ENCODE measurements at regions not wholly inside any gene's neighbourhood (a gene's known extent, or its start where the extent isn't known, plus 50 kb on each side); places are given as distances from the start of the nearest gene placed in this dataset.
"Not testable (repeated sequence)": the region's sequence is repeated elsewhere in the genome, so short reads cannot be mapped to it uniquely, and the experiment has no call there.

DNA sequence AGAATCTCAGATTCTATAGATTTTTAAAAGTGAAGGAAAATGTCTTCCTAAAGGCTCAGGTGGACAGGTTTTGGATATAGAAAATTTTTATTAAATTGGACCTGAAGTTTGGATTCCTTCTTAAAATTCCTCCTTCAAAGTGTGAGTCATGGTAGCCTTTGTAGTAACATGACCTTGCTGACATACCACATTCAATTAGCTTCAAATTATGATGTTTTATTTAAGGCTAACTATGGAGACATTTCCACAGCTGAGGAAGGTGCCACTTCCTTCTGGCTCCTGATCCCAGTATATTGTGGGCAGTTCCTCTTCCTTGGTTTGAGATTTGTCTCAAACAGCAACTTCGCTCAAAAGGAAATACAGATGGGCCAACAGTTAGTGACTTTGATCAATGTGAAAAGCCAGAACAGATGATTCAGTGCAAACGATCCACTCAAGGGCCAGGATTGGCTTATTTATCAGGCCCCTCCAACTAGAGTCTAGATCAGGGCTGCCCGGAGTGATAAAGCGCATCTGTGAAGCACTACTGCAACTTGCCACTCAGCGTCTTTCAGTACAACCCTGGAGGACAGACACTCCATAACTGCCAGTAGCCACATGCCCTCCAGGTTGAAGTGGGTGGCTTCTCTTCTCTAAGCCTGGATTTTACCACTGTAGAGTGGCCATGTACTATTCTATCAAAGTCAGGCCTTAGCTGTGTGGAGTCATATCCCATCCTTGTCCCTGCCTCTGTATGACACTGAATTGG, 573.5 kb downstream of the KIF20B start:
- Mint-ChIP-seq H3K27ac (no peak overlapping the region), H3K27me3 (ENCODE audit: low read depth) (no peaks in the 10 kb centered on the region), H3K4me1 (ENCODE audit: low read depth) (no peaks in the 10 kb centered on the region), H3K9me3 (no peaks in the 10 kb centered on the region), H3K4me3 (no peak overlapping the region), H3K36me3 (ENCODE audit: low read depth) (no peaks in the 10 kb centered on the region)

DNA sequence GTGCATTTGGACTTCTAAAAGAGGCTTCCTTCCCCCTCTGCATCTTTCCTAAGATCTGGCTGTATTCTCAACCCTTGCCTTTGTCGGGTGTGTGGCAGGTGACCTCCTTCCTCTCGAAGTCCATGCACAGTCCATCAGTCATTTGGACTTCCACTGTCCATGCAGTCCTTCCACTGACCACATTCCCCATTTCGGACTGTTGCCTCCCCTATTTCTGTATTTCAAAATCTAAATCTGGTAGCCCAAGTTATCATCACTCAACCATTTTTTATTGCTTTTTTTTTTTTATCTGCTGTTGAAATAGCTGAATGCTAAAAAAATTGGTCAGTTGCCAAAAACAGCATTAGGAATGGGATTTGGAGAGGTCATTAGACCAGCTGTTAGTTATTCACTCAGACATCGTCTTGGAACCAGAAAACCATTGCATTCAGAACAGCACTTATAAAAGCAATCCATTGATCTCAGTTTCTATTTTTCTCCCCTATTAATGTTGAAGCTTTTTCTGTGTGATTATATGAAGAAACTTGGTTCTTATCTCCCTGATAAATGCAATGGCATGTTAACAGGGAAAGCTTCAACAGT, 575.6 kb downstream of the KIF20B start:
- Mint-ChIP-seq H3K27ac (no peak overlapping the region), H3K27me3 (ENCODE audit: low read depth) (no peaks in the 10 kb centered on the region), H3K9me3 (no peaks in the 10 kb centered on the region), H3K36me3 (ENCODE audit: low read depth) (no peaks in the 10 kb centered on the region), H3K4me1 (ENCODE audit: low read depth) (no peaks in the 10 kb centered on the region), H3K4me3 (no peak overlapping the region)

DNA sequence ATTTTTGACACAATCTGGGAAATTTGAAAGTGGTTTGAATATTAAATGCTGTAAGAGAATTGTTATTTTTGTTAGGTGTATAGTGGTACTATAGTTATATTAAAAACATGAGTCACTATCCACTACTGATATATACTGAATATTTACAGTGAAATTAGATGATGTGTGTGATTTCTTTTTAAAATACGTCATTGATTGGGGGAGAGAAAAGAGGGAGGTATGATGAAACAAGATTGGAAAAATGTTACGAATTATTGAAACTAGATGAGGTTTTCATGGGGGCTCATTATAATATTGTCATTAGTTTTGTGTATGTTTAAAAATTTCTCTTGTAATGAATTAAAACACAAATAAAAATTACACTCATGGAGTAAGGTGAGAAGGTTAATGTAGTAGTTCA, 571.4 kb downstream of the HTR7 start:
- Mint-ChIP-seq H3K9me3 (no peaks in the 10 kb centered on the region), H3K27ac (no peak overlapping the region), H3K4me1 (ENCODE audit: low read depth) (no peaks in the 10 kb centered on the region), H3K27me3 (ENCODE audit: low read depth) (no peaks in the 10 kb centered on the region), H3K36me3 (ENCODE audit: low read depth) (no peaks in the 10 kb centered on the region), H3K4me3 (no peak overlapping the region)

DNA sequence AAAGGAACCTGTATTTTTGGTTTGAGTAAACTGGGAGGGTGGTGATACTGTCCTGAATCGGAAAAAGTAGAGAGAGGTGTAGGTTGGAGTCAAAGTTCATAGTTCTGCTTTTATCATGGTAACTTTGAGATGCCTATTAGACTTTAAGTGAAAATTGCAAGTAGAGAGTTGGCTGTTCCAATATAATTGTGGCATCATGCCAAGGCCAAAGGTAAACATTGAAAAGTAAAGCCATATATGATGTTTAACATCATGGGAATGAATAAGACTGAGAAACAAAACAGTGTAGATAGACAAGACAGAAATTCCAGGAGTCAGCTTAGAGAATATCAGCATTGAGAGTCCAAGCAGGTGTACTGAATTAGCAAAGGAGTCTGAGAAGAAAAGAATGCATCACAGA, 570.9 kb downstream of the HTR7 start:
- Mint-ChIP-seq H3K4me3 (no peak overlapping the region), H3K36me3 (ENCODE audit: low read depth) (no peaks in the 10 kb centered on the region), H3K4me1 (ENCODE audit: low read depth) (no peaks in the 10 kb centered on the region), H3K27me3 (ENCODE audit: low read depth) (no peaks in the 10 kb centered on the region), H3K9me3 (no peaks in the 10 kb centered on the region), H3K27ac (no peak overlapping the region)

DNA sequence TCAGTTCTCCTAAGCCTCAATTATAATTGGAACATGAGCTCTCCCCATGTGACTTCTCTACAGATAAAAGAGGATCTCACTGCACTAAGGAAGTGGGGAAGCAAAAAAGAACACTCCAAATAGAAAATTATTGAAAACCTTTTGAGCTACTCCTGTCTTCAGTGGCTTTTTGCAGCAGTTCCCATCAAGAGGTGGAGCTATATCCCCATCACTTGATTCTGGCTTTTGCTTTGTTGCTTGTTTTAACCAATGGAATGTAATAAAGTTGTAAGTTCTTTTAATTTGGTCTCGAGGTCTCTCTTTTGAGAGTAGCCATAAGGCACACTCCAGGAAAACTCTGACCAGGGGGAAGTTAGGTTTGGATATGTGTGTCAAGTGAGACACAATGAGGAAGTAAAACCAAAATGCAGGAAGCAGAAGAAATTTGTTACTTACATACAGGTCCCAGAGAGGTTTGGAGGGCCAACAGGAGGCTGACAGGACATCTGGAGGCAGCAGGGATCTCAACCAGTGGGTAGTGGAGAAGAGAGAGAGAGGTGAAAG, 569.4 kb downstream of the HTR7 start:
- no peak overlapping the region for H3K4me3 Mint-ChIP-seq
- H3K36me3 Mint-ChIP-seq (ENCODE audit: low read depth): no peaks in the 10 kb centered on the region
- H3K27me3 Mint-ChIP-seq (ENCODE audit: low read depth): no peaks in the 10 kb centered on the region
- no peaks in the 10 kb centered on the region for H3K4me1 Mint-ChIP-seq (ENCODE audit: low read depth)
- H3K9me3 Mint-ChIP-seq: no peaks in the 10 kb centered on the region
- H3K27ac Mint-ChIP-seq: no peak overlapping the region

DNA sequence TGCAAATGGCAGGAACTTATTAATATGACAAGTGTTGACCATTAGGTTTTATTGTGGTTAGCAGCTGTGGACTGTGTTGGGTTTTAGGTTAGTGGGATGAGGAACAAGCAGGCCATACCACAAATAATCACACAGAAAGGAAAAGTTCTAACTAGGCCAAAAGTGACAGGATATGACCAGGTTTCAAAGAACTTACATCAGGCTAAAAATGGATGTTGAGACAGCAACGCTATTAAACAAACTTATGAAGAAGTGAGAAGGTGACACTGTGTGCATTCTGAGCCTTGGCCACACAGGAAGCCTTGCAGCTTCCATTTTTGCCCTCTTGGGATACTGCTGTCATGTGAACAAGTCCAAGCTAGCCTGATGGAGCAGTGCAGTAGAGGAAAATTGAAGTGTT, 568.8 kb downstream of the HTR7 start:
- Mint-ChIP-seq H3K36me3 (ENCODE audit: low read depth) (no peaks in the 10 kb centered on the region), H3K4me3 (no peak overlapping the region), H3K27ac (no peak overlapping the region), H3K9me3 (no peaks in the 10 kb centered on the region), H3K4me1 (ENCODE audit: low read depth) (no peaks in the 10 kb centered on the region), H3K27me3 (ENCODE audit: low read depth) (no peaks in the 10 kb centered on the region)

DNA sequence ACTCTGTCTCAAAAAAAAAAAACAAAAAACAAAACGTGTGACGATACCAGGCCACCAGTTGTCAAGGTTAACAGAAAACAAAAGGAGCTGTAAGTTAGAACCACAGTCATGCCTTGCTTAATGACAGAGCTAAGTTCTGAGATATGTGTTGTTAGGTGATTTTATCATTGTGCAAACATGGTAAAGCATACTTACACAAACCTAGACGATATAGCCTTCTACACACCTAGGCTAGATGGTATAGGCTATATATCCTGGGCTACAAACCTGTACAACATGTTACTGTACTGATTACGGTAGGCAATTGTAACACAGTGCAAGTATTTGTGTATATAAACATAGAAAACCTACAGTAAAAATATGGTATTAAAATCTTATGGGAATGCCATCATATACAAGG, 564.2 kb downstream of the HTR7 start:
- Mint-ChIP-seq H3K36me3 (ENCODE audit: low read depth) (no peaks in the 10 kb centered on the region), H3K27ac (no peak overlapping the region), H3K27me3 (ENCODE audit: low read depth) (no peaks in the 10 kb centered on the region), H3K4me3 (no peak overlapping the region), H3K4me1 (ENCODE audit: low read depth) (no peaks in the 10 kb centered on the region), H3K9me3 (no peaks in the 10 kb centered on the region)

DNA sequence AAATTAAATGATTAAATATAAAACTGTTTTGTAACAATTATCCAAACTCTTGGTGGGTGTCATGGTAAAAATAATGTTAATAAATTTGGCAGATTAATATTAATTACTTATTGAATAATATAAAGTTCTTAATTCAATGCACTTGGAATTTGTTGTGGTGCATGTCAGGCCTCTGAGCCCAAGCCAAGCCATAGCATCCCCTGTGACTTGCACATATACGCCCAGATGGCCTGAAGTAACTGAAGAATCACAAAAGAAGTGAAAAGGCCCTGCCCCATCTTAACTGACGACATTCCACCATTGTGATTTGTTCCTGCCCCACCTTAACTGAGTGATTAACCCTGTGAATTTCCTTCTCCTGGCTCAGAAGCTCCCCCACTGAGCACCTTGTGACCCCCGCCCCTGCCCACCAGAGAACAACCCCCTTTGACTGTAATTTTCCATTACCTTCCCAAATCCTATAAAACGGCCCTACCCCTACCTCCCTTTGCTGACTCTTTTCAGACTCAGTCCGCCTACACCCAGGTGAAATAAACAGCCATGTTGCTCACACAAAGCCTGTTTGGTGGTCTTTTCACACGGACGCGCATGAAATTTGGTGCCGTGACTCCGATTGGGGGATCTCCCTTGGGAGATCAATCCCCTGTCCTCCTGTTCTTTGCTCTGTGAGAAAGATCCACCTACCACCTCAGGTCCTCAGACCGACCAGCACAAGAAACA, 562.9 kb downstream of the HTR7 start:
- H3K27me3 Mint-ChIP-seq (ENCODE audit: low read depth); H3K9me3 Mint-ChIP-seq; H3K27ac Mint-ChIP-seq; H3K4me1 Mint-ChIP-seq (ENCODE audit: low read depth); H3K36me3 Mint-ChIP-seq (ENCODE audit: low read depth); H3K4me3 Mint-ChIP-seq: not testable (repeated sequence)

DNA sequence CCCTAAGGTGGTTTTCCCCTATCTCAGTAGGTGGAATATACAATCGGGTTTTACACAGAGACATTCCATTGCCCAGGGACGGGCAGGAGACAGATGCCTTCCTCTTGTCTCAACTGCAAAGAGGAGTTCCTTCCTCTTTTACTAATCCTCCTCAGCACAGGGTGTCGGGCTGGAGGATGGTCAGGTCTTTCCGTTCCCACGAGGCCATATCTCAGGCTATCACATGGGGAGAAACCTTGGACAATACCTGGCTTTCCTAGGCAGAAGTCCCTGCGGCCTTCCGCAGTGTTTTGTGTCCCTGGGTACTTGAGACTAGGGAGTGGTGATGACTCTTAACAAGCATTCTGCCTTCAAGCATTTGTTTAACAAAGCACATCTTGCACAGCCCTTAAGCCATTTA, 555.8 kb downstream of the HTR7 start:
- not testable (repeated sequence) for H3K9me3 Mint-ChIP-seq; H3K27me3 Mint-ChIP-seq (ENCODE audit: low read depth); H3K36me3 Mint-ChIP-seq (ENCODE audit: low read depth); H3K27ac Mint-ChIP-seq; H3K4me1 Mint-ChIP-seq (ENCODE audit: low read depth); H3K4me3 Mint-ChIP-seq

DNA sequence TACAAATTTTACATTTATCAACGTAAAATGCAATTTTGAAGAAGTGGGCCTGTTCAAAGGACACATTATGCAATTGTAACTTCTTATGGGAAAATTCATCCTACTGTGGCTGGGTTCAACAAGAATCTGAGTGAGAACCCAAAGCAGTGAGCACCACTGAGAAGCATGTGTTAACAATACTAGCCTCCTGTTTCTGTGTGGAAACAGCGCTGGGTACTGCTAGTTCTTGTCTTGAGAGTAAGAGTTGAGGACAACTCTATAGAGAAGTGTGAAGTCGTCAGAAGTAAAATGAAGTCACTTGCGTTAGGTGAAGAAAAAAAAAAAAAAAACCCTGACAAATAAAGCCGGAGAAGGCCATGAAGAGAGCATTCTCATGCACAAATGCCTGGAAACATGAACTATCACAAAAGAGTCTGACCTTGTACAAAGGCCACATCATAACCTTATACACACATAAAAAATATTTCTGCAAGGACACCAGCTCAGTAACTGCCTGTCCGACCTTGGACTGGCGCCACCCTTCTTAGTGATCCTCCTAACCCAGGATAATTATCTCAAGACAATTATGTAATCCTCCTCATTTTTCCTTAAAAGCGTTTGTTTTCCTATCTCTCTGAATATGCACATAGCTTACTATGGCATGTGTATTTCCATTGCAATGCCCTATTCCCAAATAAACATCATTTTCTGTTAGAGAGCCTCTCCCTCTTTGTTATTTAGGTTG, 554.9 kb downstream of the HTR7 start:
- Mint-ChIP-seq H3K36me3 (ENCODE audit: low read depth) (no peaks in the 10 kb centered on the region), H3K4me1 (ENCODE audit: low read depth) (no peaks in the 10 kb centered on the region), H3K27me3 (ENCODE audit: low read depth) (no peaks in the 10 kb centered on the region), H3K27ac (no peak overlapping the region), H3K4me3 (no peak overlapping the region), H3K9me3 (no peaks in the 10 kb centered on the region)

DNA sequence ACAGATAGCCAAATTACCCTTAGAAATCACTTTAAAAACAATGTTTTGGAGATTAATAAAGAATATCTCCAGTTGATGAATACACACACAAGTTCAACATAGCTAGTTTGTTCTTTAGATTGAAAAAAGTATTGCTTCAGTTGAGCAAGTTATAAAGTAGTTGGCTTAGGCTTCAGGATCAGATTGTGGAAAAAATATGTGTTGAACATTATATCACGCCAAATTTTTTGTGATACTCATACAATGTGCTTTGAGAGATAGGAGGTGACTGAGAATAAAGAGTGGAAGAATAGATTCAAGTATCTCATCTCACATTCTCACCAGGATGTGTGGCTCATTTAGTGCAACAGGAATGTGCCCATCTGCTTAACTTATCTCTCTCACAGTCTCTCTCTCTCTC, 553.3 kb downstream of the HTR7 start:
- Mint-ChIP-seq H3K36me3 (ENCODE audit: low read depth) (no peaks in the 10 kb centered on the region), H3K4me1 (ENCODE audit: low read depth) (no peaks in the 10 kb centered on the region), H3K27me3 (ENCODE audit: low read depth) (no peaks in the 10 kb centered on the region), H3K27ac (no peak overlapping the region), H3K9me3 (no peaks in the 10 kb centered on the region), H3K4me3 (no peak overlapping the region)

DNA sequence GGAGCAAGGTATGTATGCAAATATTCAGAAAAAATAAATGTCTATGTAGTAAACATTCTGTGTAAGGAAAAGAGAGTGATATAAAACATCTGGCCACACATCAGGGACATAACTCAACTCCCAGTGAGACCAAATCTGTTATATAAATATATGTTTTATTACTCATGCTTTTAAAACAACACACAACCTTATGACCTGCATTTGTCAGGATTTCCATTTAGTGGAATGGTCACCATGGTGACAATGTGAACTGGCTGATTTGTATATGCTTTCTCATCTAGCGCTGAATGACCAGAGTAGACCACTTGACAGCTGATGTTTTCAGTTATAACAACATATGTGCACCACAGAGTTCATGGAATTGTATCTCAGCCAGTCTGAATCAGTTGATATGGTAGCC, 551.7 kb downstream of the HTR7 start:
- no peak overlapping the region for H3K27ac Mint-ChIP-seq
- no peak overlapping the region for H3K4me3 Mint-ChIP-seq
- H3K36me3 Mint-ChIP-seq (ENCODE audit: low read depth): no peaks in the 10 kb centered on the region
- no peaks in the 10 kb centered on the region for H3K27me3 Mint-ChIP-seq (ENCODE audit: low read depth)
- H3K4me1 Mint-ChIP-seq (ENCODE audit: low read depth): no peaks in the 10 kb centered on the region
- no peaks in the 10 kb centered on the region for H3K9me3 Mint-ChIP-seq

DNA sequence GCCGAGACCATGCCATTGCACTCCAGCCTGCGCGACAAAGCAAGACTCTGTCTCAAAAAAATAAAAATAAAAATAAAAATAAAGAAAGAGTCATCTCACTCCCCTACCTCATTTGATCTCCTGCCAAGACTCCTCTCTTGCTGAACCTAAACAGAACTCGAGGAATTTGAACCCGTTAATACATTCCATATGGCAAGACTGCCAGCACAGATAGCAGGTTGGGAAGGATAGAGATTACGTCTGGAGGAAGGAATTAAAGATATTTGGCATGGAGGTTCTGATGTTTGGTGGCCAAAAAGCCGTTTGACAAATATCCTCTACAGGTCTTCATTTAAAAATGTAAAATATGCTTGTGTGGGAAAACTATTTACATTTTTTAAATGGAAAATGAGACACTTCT, 549.6 kb downstream of the HTR7 start:
- Mint-ChIP-seq H3K9me3 (no peaks in the 10 kb centered on the region), H3K27me3 (ENCODE audit: low read depth) (no peaks in the 10 kb centered on the region), H3K27ac (no peak overlapping the region), H3K4me3 (no peak overlapping the region), H3K36me3 (ENCODE audit: low read depth) (no peaks in the 10 kb centered on the region), H3K4me1 (ENCODE audit: low read depth) (no peaks in the 10 kb centered on the region)

DNA sequence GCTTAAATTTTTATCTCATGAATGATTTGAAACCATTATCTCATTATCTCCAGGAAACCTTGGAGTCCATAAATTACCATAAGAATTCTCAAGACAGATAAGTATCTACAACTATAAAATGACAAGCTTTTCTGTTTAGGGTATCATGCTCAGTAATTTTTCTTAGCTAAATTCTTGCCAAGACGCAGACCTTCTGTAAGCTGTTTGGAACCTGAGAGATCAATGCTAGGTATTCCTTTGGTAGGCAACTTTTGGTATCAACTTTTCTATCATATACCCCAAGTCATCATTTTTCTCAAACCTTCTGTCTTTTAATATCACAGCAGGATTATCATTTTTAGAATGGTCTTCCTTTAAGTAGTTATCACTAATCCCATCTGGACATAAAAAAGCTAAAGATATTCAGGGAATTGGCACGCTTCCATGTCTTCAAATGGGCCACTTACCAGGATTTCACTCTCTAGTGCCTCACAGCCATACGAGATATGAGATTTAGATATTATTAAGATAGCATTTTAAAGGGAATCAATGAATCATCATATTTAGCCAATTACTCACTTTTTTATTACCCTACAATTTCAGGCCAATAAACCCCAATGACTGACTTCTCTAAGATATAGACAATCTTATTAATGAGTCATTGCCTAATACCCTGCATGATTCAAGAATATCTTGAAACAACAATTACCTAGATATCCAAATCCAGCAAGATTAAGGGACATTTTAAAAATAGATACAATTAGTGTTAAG, 544.1 kb downstream of the HTR7 start:
- no peaks in the 10 kb centered on the region for H3K36me3 Mint-ChIP-seq (ENCODE audit: low read depth)
- no peak overlapping the region for H3K27ac Mint-ChIP-seq
- no peaks in the 10 kb centered on the region for H3K27me3 Mint-ChIP-seq (ENCODE audit: low read depth)
- no peaks in the 10 kb centered on the region for H3K9me3 Mint-ChIP-seq
- no peak overlapping the region for H3K4me3 Mint-ChIP-seq
- no peaks in the 10 kb centered on the region for H3K4me1 Mint-ChIP-seq (ENCODE audit: low read depth)
